GM21529 (cell line): ENCODE measurements at regions not wholly inside any gene's neighbourhood (a gene's known extent, or its start where the extent isn't known, plus 50 kb on each side); places are given as distances from the start of the nearest gene placed in this dataset.

Experiments
- ATAC-seq: cut with Tn5 transposase; IDR thresholded peaks from one replicate; pipeline ENCODE4 v1.9.1; 2021; ENCODE audit not compliant: unreplicated experiment

GRCh38 chr18:56089612-56090258, 501.7 kb upstream of the TCF4 start:
- no peak for ATAC-seq

- ATAC-seq: no peak
Observed at GRCh38 chr18:56086786-56087185, 498.8 kb upstream of the TCF4 start.

- ATAC-seq: no peak
Observed at GRCh38 chr18:56086176-56086575, 498.2 kb upstream of the TCF4 start.

GRCh38 chr18:56085551-56085950, 497.6 kb upstream of the TCF4 start:
- ATAC-seq: no peak

GRCh38 chr18:56083523-56084287, 495.7 kb upstream of the TCF4 start:
- no peak for ATAC-seq

- ATAC-seq: no peak
Observed at GRCh38 chr18:56083097-56083521, 495.1 kb upstream of the TCF4 start.

GRCh38 chr18:56076723-56077122, 488.7 kb upstream of the TCF4 start:
- no peak for ATAC-seq

GRCh38 chr18:56068701-56069100, 480.7 kb upstream of the TCF4 start:
- ATAC-seq: no peak

GRCh38 chr18:56067969-56068671, 480.1 kb upstream of the TCF4 start:
- ATAC-seq: no peak

- ATAC-seq: no peak
Observed at GRCh38 chr18:56067214-56067894, 479.4 kb upstream of the TCF4 start.

- no peak for ATAC-seq
Observed at GRCh38 chr18:56066524-56067213, 478.7 kb upstream of the TCF4 start.

GRCh38 chr18:56065086-56065485, 477.1 kb upstream of the TCF4 start:
- ATAC-seq: no peak

- no peak for ATAC-seq
Observed at GRCh38 chr18:56062931-56063330, 474.9 kb upstream of the TCF4 start.

GRCh38 chr18:56060967-56061541, 473.1 kb upstream of the TCF4 start:
- no peak for ATAC-seq

- ATAC-seq: no peak
Observed at GRCh38 chr18:56052202-56052601, 464.2 kb upstream of the TCF4 start.

GRCh38 chr18:56044239-56044638, 456.2 kb upstream of the TCF4 start:
- no peak for ATAC-seq

GRCh38 chr18:56043641-56044061, 455.7 kb upstream of the TCF4 start:
- no peak for ATAC-seq

GRCh38 chr18:56042915-56043536, 455.0 kb upstream of the TCF4 start:
- no peak for ATAC-seq

GRCh38 chr18:56038171-56039030, 450.4 kb upstream of the TCF4 start:
- no peak for ATAC-seq
